ENCODE measurements at regions not wholly inside any gene's neighbourhood (a gene's known extent, or its start where the extent isn't known, plus 50 kb on each side); places are given as distances from the start of the nearest gene placed in this dataset.

DNA sequence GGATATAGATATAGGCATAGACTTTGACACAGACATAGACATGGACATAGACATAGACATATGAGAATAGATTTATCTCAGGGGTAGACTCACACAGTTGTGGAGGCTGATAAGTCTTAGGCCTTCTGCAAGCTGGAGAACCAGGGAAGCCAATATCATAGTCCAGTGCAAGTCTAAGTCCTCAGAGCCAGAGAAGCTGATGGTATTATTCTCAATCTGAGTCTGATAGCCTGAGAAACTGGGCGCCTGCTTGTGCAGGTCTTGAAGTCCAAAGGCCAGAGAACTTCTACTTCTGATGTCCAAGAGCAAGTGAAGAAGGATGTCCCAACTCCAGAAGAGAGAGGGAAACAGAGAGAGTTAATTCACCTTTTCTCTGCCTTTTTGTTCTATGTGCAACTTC lies 476.5 kb downstream of the SLC6A15 start:
- TF ChIP-seq, protein P1, sequence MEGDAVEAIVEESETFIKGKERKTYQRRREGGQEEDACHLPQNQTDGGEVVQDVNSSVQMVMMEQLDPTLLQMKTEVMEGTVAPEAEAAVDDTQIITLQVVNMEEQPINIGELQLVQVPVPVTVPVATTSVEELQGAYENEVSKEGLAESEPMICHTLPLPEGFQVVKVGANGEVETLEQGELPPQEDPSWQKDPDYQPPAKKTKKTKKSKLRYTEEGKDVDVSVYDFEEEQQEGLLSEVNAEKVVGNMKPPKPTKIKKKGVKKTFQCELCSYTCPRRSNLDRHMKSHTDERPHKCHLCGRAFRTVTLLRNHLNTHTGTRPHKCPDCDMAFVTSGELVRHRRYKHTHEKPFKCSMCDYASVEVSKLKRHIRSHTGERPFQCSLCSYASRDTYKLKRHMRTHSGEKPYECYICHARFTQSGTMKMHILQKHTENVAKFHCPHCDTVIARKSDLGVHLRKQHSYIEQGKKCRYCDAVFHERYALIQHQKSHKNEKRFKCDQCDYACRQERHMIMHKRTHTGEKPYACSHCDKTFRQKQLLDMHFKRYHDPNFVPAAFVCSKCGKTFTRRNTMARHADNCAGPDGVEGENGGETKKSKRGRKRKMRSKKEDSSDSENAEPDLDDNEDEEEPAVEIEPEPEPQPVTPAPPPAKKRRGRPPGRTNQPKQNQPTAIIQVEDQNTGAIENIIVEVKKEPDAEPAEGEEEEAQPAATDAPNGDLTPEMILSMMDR (IDR thresholded peaks at IDR 0.05; ENCODE audit: insufficient read depth, low read depth, low read length) = no peak
- TF ChIP-seq EZH2 (IDR thresholded peaks at IDR 0.05; ENCODE audit: insufficient read depth, low read length) = no peak

All from astrocyte (in vitro differentiated cells and primary cell).